A549 (cell line): ENCODE measurements at regions not wholly inside any gene's neighbourhood (a gene's known extent, or its start where the extent isn't known, plus 50 kb on each side); places are given as distances from the start of the nearest gene placed in this dataset.

Source experiments
- CTCF ChIP-seq: fragments of >200 bp; sonication (Bioruptor Twin); formaldehyde crosslinking; IDR thresholded peaks from 3 replicates; pipeline ENCODE4 v1.5.1; 2016
- MYC ChIP-seq: IDR thresholded peaks from 2 replicates; pipeline ENCODE4 v1.6.1; 2012; ENCODE audit warnings: mild to moderate bottlenecking, inconsistent platforms, low read length, improper control_type of control experiment, borderline replicate concordance

- TF ChIP-seq CTCF (no peak), MYC (no peak)
Observed at GRCh38 chr16:65767125-65767524, 599.4 kb upstream of the CDH5 start.
